GM21423 (cell line): ENCODE measurements at regions not wholly inside any gene's neighbourhood (a gene's known extent, or its start where the extent isn't known, plus 50 kb on each side); places are given as distances from the start of the nearest gene placed in this dataset.

ENCODE experiments used
- ATAC-seq: cut with Tn5 transposase; IDR thresholded peaks from one replicate; pipeline ENCODE4 v1.9.1; 2021; ENCODE audit warnings: mild to moderate bottlenecking, moderate library complexity; ENCODE audit not compliant: unreplicated experiment

- ATAC-seq, result no peak
Observed at GRCh38 chr5:167248257-167248656, 1043.2 kb upstream of the WWC1 start.

GRCh38 chr5:167250996-167251395, 1040.4 kb upstream of the WWC1 start:
- ATAC-seq, result no peak

- ATAC-seq, result no peak
Observed at GRCh38 chr5:167254132-167254531, 1037.3 kb upstream of the WWC1 start.

- no peak for ATAC-seq
Observed at GRCh38 chr5:167255926-167256325, 1035.5 kb upstream of the WWC1 start.

- ATAC-seq, result no peak
Observed at GRCh38 chr5:167259806-167260205, 1031.6 kb upstream of the WWC1 start.

- ATAC-seq, result no peak
Observed at GRCh38 chr5:167261309-167262100, 1029.9 kb upstream of the WWC1 start.

GRCh38 chr5:167263185-167263584, 1028.3 kb upstream of the WWC1 start:
- no peak for ATAC-seq

- ATAC-seq, result no peak
Observed at GRCh38 chr5:167264348-167264747, 1027.1 kb upstream of the WWC1 start.

- no peak for ATAC-seq
Observed at GRCh38 chr5:167268337-167268736, 1023.1 kb upstream of the WWC1 start.

GRCh38 chr5:167269146-167269545, 1022.3 kb upstream of the WWC1 start:
- ATAC-seq, result no peak

GRCh38 chr5:167271081-167271480, 1020.4 kb upstream of the WWC1 start:
- no peak for ATAC-seq

- ATAC-seq, result no peak
Observed at GRCh38 chr5:167271511-167271910, 1019.9 kb upstream of the WWC1 start.

- ATAC-seq, result no peak
Observed at GRCh38 chr5:167280111-167280510, 1011.3 kb upstream of the WWC1 start.

- ATAC-seq, result no peak
Observed at GRCh38 chr5:167281925-167282324, 1009.5 kb upstream of the WWC1 start.

GRCh38 chr5:167283691-167284090, 1007.8 kb upstream of the WWC1 start:
- no peak for ATAC-seq

- no peak for ATAC-seq
Observed at GRCh38 chr5:167284222-167284890, 1007.1 kb upstream of the WWC1 start.

- no peak for ATAC-seq
Observed at GRCh38 chr5:167285591-167285990, 1005.9 kb upstream of the WWC1 start.

GRCh38 chr5:167286891-167287290, 1004.6 kb upstream of the WWC1 start:
- no peak for ATAC-seq

- ATAC-seq, result no peak
Observed at GRCh38 chr5:167290478-167290877, 1001.0 kb upstream of the WWC1 start.

- no peak for ATAC-seq
Observed at GRCh38 chr5:167294882-167295680, 996.4 kb upstream of the WWC1 start.

- no peak for ATAC-seq
Observed at GRCh38 chr5:167295681-167296005, 995.8 kb upstream of the WWC1 start.

- ATAC-seq, result no peak
Observed at GRCh38 chr5:167296066-167296465, 995.4 kb upstream of the WWC1 start.
